ENCODE measurements at regions not wholly inside any gene's neighbourhood (a gene's known extent, or its start where the extent isn't known, plus 50 kb on each side); places are given as distances from the start of the nearest gene placed in this dataset.

DNA sequence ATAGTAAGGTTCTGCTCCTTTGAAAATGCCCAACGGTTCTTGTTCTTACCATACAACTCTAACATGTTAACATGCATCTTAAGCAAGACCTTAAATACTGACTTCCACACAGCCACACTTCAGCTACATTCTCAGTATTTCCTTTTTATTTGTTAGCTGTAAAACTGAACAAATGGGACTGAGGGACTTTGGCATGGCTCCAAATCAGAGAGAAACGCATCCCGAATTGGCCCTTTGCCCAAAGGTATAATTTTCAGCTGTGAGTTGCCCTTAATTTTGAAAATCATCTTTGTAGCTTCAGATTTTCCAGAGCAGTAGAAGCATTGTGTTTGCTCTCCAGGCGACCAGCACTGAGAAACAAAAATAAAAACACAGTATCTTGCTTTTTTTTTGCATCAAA, 56.4 kb downstream of the NEUROD6 start:
- no peaks in the 10 kb centered on the region for H3K4me1 ChIP-seq
- no peaks in the 10 kb centered on the region for H3K27me3 ChIP-seq
- intact Hi-C loops (cut with DNase I) = no loop called here
- TF ChIP-seq, protein P1, sequence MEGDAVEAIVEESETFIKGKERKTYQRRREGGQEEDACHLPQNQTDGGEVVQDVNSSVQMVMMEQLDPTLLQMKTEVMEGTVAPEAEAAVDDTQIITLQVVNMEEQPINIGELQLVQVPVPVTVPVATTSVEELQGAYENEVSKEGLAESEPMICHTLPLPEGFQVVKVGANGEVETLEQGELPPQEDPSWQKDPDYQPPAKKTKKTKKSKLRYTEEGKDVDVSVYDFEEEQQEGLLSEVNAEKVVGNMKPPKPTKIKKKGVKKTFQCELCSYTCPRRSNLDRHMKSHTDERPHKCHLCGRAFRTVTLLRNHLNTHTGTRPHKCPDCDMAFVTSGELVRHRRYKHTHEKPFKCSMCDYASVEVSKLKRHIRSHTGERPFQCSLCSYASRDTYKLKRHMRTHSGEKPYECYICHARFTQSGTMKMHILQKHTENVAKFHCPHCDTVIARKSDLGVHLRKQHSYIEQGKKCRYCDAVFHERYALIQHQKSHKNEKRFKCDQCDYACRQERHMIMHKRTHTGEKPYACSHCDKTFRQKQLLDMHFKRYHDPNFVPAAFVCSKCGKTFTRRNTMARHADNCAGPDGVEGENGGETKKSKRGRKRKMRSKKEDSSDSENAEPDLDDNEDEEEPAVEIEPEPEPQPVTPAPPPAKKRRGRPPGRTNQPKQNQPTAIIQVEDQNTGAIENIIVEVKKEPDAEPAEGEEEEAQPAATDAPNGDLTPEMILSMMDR (IDR thresholded peaks at IDR 0.05) = no peak
- H3K4me3 ChIP-seq = no peak overlapping the region
- no peak overlapping the region for H3K9ac ChIP-seq (ENCODE audit: low read depth in 2 of 2, low read length in 2 of 2)
- no peak for DNase-seq
- H3K9me3 ChIP-seq = no peaks in the 10 kb centered on the region
- no peak overlapping the region for H3K27ac ChIP-seq
- no peaks in the 10 kb centered on the region for H3K36me3 ChIP-seq

DNA sequence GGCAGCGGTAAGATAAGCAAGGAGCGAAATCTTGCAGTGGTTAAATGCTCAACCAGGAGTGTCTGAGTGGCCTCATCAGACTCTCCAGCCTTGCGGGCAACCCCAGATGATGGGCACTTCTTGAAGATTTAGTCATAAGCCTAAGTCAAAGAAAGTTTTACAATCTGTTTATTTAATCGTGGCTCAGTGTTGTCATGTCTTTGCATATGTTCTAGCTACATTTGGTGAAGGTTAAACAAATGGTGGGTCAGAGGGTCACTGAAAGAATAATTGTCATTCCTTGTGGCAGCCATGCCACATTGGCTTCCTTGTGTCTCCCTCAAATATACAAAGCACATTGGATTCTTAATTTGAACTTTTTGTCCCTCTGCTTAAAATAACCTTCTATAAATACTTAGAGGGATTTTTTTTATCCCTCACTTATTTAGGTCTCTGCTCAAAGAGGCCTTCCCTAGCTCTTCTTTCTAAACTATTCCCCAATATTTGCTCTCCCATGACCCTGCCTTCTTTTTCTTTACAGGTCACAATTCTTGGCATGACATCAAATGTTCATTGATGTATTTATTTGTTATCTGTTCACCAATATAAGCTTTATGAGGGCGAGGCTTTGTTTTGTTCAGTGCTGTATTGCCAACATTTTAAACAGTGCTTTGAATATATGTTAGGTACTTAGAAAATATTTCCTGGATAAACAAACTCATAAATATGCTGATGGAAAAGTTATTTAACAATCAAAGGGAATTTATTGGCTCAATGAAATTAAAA, 68.7 kb downstream of the NEUROD6 start:
- H3K4me1 ChIP-seq = no peaks in the 10 kb centered on the region
- no peaks in the 10 kb centered on the region for H3K27me3 ChIP-seq
- no peak overlapping the region for H3K4me3 ChIP-seq
- H3K27ac ChIP-seq = no peak overlapping the region
- no peak for DNase-seq
- H3K9me3 ChIP-seq = no peaks in the 10 kb centered on the region
- no peaks in the 10 kb centered on the region for H3K36me3 ChIP-seq
- intact Hi-C loops (cut with DNase I) = no loop called here
- TF ChIP-seq, protein P1 (IDR thresholded peaks at IDR 0.05) = no peak
- no peak overlapping the region for H3K9ac ChIP-seq (ENCODE audit: low read depth in 2 of 2, low read length in 2 of 2)

DNA sequence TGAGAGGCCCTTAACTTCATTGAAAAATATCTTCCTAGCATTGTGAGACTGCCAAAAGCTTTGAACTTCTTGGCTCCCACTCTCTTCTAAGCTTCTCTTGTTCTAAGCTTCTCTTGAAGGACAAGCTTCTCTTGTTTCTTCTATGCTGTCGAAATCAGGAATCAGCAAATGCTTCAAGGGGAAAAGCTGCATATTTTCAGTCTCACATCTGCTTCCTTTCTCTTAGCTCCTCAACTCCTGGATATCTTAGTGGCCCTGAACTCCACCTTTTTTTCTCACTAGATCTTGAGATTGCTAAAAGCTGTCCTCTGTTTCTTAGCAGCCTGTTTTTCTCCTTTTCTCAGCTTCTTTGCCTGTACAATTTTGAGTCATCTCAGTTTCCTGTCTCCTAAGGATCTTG, 73.0 kb downstream of the NEUROD6 start:
- TF ChIP-seq, protein P1 (IDR thresholded peaks at IDR 0.05) = no peak
- intact Hi-C loops (cut with DNase I) = no loop called here
- DNase-seq = no peak
- Histone ChIP-seq H3K36me3 (no peaks in the 10 kb centered on the region), H3K4me1 (no peaks in the 10 kb centered on the region), H3K4me3 (no peak overlapping the region), H3K27ac (no peak overlapping the region), H3K27me3 (no peaks in the 10 kb centered on the region), H3K9me3 (no peaks in the 10 kb centered on the region), H3K9ac (ENCODE audit: low read depth in 2 of 2, low read length in 2 of 2) (no peak overlapping the region)

DNA sequence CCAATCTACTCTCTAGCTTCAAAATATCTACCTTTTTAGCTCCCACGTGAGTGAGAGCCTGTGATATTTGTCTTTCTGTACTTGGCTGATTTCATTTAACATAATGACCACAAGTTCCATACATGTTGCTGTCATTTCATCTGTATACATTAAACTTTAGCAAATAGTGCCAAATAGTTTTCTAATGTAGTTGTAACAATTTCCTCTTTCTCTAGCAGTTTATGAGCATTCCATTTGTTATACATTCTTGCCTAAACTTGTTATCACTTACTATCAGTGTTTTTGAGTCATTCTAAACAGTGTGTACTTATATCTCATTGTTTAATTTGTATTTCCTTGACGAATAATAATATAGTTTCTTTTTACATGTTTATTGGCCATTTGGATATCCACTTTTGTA, 77.2 kb downstream of the NEUROD6 start:
- H3K4me1 ChIP-seq = no peaks in the 10 kb centered on the region
- intact Hi-C loops (cut with DNase I) = no loop called here
- H3K9ac ChIP-seq (ENCODE audit: low read depth in 2 of 2, low read length in 2 of 2) = no peak overlapping the region
- DNase-seq = no peak
- H3K27me3 ChIP-seq = no peaks in the 10 kb centered on the region
- no peak overlapping the region for H3K4me3 ChIP-seq
- no peaks in the 10 kb centered on the region for H3K9me3 ChIP-seq
- TF ChIP-seq, protein P1 (IDR thresholded peaks at IDR 0.05) = no peak
- H3K36me3 ChIP-seq = no peaks in the 10 kb centered on the region
- no peak overlapping the region for H3K27ac ChIP-seq

DNA sequence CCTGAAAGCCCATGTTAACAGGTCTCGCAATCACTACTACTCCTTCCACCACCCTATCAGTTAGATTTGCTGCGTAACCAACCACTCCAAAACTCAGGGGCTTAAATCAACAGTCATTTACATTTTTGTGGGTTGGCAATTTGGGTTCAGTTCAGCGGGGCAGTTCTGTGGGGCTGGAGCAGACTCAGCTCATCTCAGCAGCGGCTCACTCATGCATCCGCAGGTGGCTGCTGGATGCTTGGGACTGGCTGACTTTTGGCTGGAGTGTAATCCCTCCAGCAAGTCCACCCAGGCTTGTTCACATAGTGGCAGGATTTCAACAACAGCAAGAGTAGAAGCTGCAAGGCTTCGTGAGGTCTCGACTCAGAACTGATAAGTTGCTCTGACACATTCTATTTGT, 79.2 kb downstream of the NEUROD6 start:
- no peaks in the 10 kb centered on the region for H3K27me3 ChIP-seq
- no peak overlapping the region for H3K4me3 ChIP-seq
- no peaks in the 10 kb centered on the region for H3K9me3 ChIP-seq
- no peak overlapping the region for H3K27ac ChIP-seq
- H3K4me1 ChIP-seq = no peaks in the 10 kb centered on the region
- H3K9ac ChIP-seq (ENCODE audit: low read depth in 2 of 2, low read length in 2 of 2) = no peak overlapping the region
- H3K36me3 ChIP-seq = no peaks in the 10 kb centered on the region
- TF ChIP-seq, protein P1 (IDR thresholded peaks at IDR 0.05) = no peak
- intact Hi-C loops (cut with DNase I) = no loop called here
- DNase-seq = no peak
